ENCODE measurements at regions not wholly inside any gene's neighbourhood (a gene's known extent, or its start where the extent isn't known, plus 50 kb on each side); places are given as distances from the start of the nearest gene placed in this dataset.
A peak's percentile ranks its signal among the peaks of the same experiment; 100 is the strongest.

DNA sequence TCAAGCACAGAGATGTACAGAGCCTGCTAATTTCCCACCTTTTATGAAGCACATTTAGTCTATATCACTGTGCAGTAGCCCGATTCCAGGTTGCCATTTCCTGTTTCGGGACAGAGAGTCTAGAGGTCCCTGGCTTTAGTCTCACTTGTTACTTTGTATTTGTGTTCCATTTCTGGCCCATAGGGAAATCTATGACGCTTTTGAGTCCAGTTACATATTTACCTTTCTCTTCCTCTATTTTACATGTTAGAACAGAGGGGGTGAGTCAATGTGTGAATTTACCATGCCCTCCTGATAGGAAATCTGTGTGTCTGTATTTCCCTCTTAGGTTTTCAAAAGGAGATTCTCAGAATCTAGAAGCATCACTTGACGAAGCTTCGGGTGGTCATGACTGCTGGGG, 227.1 kb upstream of the ZFHX3 start:
- no peak for DNase-seq (ENCODE audit: low read depth, low spot score)
- in situ Hi-C loops (cut with HindIII; ENCODE audit: low sequenced_read_pairs) = no loop called here
- TF ChIP-seq, protein P1, sequence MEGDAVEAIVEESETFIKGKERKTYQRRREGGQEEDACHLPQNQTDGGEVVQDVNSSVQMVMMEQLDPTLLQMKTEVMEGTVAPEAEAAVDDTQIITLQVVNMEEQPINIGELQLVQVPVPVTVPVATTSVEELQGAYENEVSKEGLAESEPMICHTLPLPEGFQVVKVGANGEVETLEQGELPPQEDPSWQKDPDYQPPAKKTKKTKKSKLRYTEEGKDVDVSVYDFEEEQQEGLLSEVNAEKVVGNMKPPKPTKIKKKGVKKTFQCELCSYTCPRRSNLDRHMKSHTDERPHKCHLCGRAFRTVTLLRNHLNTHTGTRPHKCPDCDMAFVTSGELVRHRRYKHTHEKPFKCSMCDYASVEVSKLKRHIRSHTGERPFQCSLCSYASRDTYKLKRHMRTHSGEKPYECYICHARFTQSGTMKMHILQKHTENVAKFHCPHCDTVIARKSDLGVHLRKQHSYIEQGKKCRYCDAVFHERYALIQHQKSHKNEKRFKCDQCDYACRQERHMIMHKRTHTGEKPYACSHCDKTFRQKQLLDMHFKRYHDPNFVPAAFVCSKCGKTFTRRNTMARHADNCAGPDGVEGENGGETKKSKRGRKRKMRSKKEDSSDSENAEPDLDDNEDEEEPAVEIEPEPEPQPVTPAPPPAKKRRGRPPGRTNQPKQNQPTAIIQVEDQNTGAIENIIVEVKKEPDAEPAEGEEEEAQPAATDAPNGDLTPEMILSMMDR (IDR thresholded peaks at IDR 0.05; ENCODE audit: low read depth, low read length) = no peak
- H3K4me3 ChIP-seq (ENCODE audit: low read depth, low read length) = no peak overlapping the region

DNA sequence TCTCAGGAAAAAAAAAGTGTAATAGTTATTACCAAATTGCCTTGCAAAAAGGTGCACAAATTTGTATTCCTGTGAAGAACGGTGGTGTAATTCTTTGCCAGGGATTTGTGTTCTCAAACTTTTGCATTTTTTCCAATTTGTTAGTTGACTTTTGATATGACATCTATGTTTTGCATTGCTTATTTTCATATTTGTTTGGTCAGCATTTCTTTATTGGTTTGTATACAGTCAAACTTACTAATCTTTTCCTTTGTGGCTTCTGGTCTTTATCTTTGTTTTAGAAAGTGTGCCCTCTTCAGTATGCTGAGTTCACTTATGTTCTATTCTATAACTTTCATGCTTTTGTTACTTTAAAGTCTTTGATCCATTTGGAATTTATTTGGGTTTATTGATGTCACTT, 226.2 kb upstream of the ZFHX3 start:
- TF ChIP-seq, protein P1 (IDR thresholded peaks at IDR 0.05; ENCODE audit: low read depth, low read length) = no peak
- H3K4me3 ChIP-seq (ENCODE audit: low read depth, low read length) = no peak overlapping the region
- DNase-seq (ENCODE audit: low read depth, low spot score) = no peak
- in situ Hi-C loops (cut with HindIII; ENCODE audit: low sequenced_read_pairs) = no loop called here

DNA sequence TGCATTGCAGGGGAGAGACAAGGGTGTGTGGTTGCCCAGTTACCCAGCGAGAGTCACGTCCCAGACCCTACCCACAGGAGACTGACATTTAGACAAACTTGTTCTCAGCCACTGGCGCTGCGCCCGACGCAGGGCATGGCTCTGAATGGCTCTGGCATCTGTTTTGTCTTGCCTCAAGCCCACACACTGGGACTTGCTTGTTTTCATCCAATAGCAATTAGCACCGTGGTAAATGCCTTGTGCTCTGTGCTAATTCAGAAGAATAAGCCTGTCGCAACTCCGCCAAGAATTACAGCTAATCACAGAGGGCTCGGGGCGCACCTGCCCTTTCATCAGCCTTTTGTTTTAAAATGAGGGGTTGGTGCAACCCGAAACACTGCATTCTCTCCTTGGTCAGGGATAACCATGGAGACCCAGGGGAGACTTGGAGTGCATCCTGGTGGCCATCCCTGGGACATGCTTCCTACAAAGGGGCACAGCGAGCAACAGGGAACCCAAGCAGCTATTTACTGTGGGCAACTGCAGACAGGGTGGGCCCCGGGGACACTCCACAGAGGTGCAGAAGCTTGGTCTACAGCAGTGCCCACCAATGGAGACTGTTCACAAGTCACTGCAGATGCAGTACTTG, 220.6 kb upstream of the ZFHX3 start:
- TF ChIP-seq, protein P1 (IDR thresholded peaks at IDR 0.05; ENCODE audit: low read depth, low read length) = peak; percentile 21
- in situ Hi-C loops (cut with HindIII; ENCODE audit: low sequenced_read_pairs) = no loop called here
- DNase-seq (ENCODE audit: low read depth, low spot score) = no peak
- no peak overlapping the region for H3K4me3 ChIP-seq (ENCODE audit: low read depth, low read length)

DNA sequence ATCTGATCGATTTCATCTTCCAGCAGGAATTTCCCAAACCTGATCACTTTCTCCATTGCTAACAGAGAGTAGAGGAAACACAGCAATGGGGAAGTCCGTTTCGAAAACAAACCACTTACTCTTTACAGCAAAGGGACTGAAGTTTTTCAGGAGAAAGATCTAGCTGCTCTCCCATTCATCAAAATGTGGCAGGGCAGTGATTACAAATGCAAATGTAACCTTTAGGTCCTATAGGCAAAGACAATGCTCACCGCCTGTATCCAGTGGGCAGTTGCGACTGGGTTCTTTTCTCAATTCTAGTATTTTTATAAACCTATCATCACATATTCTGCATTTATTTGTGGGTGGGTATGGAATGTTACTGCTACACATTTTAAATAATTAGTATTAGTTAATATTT, 218.0 kb upstream of the ZFHX3 start:
- DNase-seq (ENCODE audit: low read depth, low spot score) = no peak
- H3K4me3 ChIP-seq (ENCODE audit: low read depth, low read length) = no peak overlapping the region
- TF ChIP-seq, protein P1 (IDR thresholded peaks at IDR 0.05; ENCODE audit: low read depth, low read length) = no peak
- in situ Hi-C loops (cut with HindIII; ENCODE audit: low sequenced_read_pairs) = no loop called here

GRCh38 chr16:73265124-73265837, 217.4 kb upstream of the ZFHX3 start:
- in situ Hi-C loops (cut with HindIII; ENCODE audit: low sequenced_read_pairs) = no loop called here
- no peak overlapping the region for H3K4me3 ChIP-seq (ENCODE audit: low read depth, low read length)
- DNase-seq (ENCODE audit: low read depth, low spot score) = no peak
- TF ChIP-seq, protein P1 (IDR thresholded peaks at IDR 0.05; ENCODE audit: low read depth, low read length) = no peak

DNA sequence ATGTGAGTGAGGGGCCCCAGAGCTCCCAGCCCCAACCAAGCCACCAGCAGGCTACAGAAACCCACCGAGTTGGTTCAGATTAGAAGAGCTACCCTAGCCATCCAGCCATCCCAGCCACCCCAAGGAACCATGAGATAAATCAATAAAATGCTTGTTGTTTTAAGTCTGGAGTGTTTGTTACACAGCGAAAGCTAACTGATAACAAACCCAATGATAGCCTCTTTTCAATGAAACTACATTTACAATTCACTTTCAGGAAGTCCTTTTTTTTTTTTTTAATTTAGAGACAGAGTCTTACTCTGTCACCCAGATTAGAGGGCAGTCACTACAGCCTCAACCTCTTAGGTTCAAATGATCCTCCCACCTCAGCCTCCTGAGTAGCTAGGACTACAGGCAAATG, 215.0 kb upstream of the ZFHX3 start:
- TF ChIP-seq, protein P1 (IDR thresholded peaks at IDR 0.05; ENCODE audit: low read depth, low read length) = no peak
- H3K4me3 ChIP-seq (ENCODE audit: low read depth, low read length) = no peak overlapping the region
- in situ Hi-C loops (cut with HindIII; ENCODE audit: low sequenced_read_pairs) = no loop called here
- DNase-seq (ENCODE audit: low read depth, low spot score) = no peak
